Prostate gland (tissue), 2 donors: ENCODE measurements at regions not wholly inside any gene's neighbourhood (a gene's known extent, or its start where the extent isn't known, plus 50 kb on each side); places are given as distances from the start of the nearest gene placed in this dataset.

Experiments used
- DNase-seq: peaks from one replicate; pipeline ENCODE4 v3.0.0-alpha.2; 2019; ENCODE audit warnings: low spot score
- H3K27ac ChIP-seq, 2 donors: fragments of 200-600 bp; sonication (generic); 2 replicates each; pipeline ENCODE4 v1.5.1; 2017 to 2019
- H3K27me3 ChIP-seq: fragments of 200-600 bp; sonication (generic); replicated peaks from 2 replicates; pipeline ENCODE4 v1.5.1; 2019; ENCODE audit not compliant: insufficient read depth
- H3K36me3 ChIP-seq, 2 donors: fragments of 200-600 bp; sonication (generic); 1 replicate in 1 of 2; 2 replicates in 1 of 2; pipeline versions ENCODE4 v1.5.1 to v1.8.1; 2017 to 2019
- H3K4me1 ChIP-seq: fragments of 200-600 bp; sonication (generic); replicated peaks from 2 replicates; pipeline ENCODE4 v1.5.1; 2019
- H3K4me3 ChIP-seq, 2 donors: fragments of 200-600 bp; sonication (generic); 2 replicates each; pipeline ENCODE4 v1.5.1; 2017 to 2019
- H3K9me3 ChIP-seq: fragments of 200-600 bp; sonication (generic); 2 replicates; pipeline ENCODE4 v1.5.1; 2017
- CTCF ChIP-seq, 4 experiments: fragments of 200-600 bp in 2 of 4; fragments of 450-650 bp in 2 of 4; sonication (generic) in 2 of 4; IDR thresholded peaks; 1 replicate in 3 of 4; 2 replicates in 1 of 4; pipeline ENCODE4 v1.5.1; 2016 to 2019; ENCODE audit warnings: antibody characterized with exemption in 4 of 4, mild to moderate bottlenecking in 2 of 4, moderate library complexity in 2 of 4
- POLR2A ChIP-seq: fragments of 450-650 bp; IDR thresholded peaks from one replicate; pipeline ENCODE4 v1.6.1; 2016; ENCODE audit warnings: antibody characterized with exemption, mild to moderate bottlenecking
- POLR2AphosphoS5 ChIP-seq: sonication (generic); formaldehyde crosslinking; IDR thresholded peaks from one replicate; pipeline ENCODE4 v1.6.1; 2017; ENCODE audit warnings: antibody characterized with exemption
- WGBS: methylation state at CpG from one replicate; pipeline ENCODE4 v1.1.5; 2018; 5-methylcytosine and 5-hydroxymethylcytosine counted together
- intact Hi-C: fragments of 100-400 bp; cut with DNase I; formaldehyde crosslinking; loops from one replicate; pipeline ENCODE4 v1.14.2; 2022

- no peak overlapping the region for H3K27ac ChIP-seq
- no peaks in the 10 kb centered on the region for H3K36me3 ChIP-seq
- no peak for DNase-seq
- H3K4me1 ChIP-seq, result no peaks in the 10 kb centered on the region
- TF ChIP-seq POLR2AphosphoS5, result no peak
- TF ChIP-seq POLR2A, result no peak
- TF ChIP-seq CTCF (IDR thresholded peaks at IDR 0.05), result no peak
- H3K4me3 ChIP-seq, result no peak overlapping the region
- intact Hi-C loops, result no loop called here
- H3K9me3 ChIP-seq, result no peaks in the 10 kb centered on the region
- no peaks in the 10 kb centered on the region for H3K27me3 ChIP-seq
- WGBS, result 53% methylated on average over 7 of the region's 7 CpGs
Observed at GRCh38 chr2:60262178-60262577, 291.3 kb downstream of the BCL11A start.

- Histone ChIP-seq H3K9me3 (no peaks in the 10 kb centered on the region), H3K27me3 (no peaks in the 10 kb centered on the region), H3K36me3 (no peaks in the 10 kb centered on the region), H3K4me1 (no peaks in the 10 kb centered on the region), H3K27ac (no peak overlapping the region), H3K4me3 (no peak overlapping the region)
- no peak for TF ChIP-seq POLR2A
- no peak for TF ChIP-seq POLR2AphosphoS5
- TF ChIP-seq CTCF (IDR thresholded peaks at IDR 0.05), result no peak
- intact Hi-C loops, result no loop called here
- DNase-seq, result peak; percentile 52
- WGBS, result 64% methylated on average over 13 of the region's 13 CpGs
Observed at GRCh38 chr2:60260639-60261296, 292.7 kb downstream of the BCL11A start.

- Histone ChIP-seq H3K9me3 (no peaks in the 10 kb centered on the region), H3K4me1 (no peaks in the 10 kb centered on the region), H3K4me3 (no peak overlapping the region), H3K36me3 (no peaks in the 10 kb centered on the region), H3K27me3 (no peaks in the 10 kb centered on the region), H3K27ac (no peak overlapping the region)
- intact Hi-C loops, result no loop called here
- TF ChIP-seq POLR2A (no peak), POLR2AphosphoS5 (no peak), CTCF (IDR thresholded peaks at IDR 0.05) (no peak)
- 100% methylated on average over 1 of the region's 1 CpG for WGBS
- DNase-seq, result no peak
Observed at GRCh38 chr2:60259781-60260180, 293.7 kb downstream of the BCL11A start.

DNA sequence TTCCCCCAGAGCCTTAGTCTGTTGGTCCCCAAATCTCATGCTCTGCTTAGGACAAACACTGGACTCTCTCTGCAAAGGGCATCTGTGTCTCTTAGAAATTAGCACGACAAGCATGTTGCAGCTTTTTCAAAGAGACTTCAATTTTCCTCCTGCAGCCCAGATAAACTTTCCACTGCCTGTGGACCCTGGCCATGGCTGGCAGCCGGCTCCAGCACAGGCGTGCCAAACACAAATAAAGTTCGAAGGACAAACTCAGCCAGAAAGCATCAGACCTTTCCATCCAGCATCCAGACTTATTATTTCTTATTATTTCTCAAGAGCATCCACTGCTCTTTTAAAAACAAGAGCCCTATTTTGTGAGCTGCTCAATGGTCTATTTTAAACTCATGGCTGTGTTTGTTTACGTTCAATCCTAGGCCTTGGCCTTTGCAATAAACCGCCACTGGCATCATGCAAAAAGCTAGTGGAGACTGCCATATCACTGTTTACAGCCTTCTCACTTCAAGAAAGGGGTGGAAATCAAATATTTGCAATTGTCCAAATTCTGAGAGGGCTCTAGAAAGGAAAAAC, 300.8 kb downstream of the BCL11A start:
- TF ChIP-seq CTCF (IDR thresholded peaks at IDR 0.05) (no peak), POLR2A (no peak), POLR2AphosphoS5 (no peak)
- Histone ChIP-seq H3K27me3 (no peaks in the 10 kb centered on the region), H3K36me3 (no peaks in the 10 kb centered on the region), H3K4me1 (no peaks in the 10 kb centered on the region), H3K27ac (no peak overlapping the region), H3K4me3 (no peak overlapping the region), H3K9me3 (no peaks in the 10 kb centered on the region)
- 28% methylated on average over 6 of the region's 6 CpGs for WGBS
- intact Hi-C loops, result no loop called here
- no peak for DNase-seq

DNA sequence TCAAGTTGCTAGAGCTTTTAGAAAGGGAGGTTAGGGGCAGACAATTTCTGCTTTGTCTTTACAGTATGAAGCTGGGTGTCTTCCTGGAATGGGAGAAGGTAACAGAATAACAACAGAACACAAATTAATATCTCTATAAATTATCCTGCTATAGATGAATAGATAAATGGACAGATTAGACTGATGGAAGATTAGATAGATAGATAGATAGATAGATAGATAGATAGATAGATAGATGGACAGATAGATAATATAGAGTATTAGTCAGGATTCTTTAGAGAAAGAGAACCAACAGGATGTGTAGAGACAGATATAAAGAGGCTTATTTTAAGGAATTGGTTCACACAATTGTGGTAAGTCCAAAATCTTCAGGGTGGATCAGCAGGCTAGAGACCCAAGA, 302.2 kb downstream of the BCL11A start:
- no peak for DNase-seq
- no peaks in the 10 kb centered on the region for H3K9me3 ChIP-seq
- no peak overlapping the region for H3K27ac ChIP-seq
- intact Hi-C loops, result no loop called here
- H3K4me3 ChIP-seq, result no peak overlapping the region
- no peaks in the 10 kb centered on the region for H3K36me3 ChIP-seq
- H3K4me1 ChIP-seq, result no peaks in the 10 kb centered on the region
- no peak for TF ChIP-seq POLR2A
- no peak for TF ChIP-seq CTCF (IDR thresholded peaks at IDR 0.05)
- no peak for TF ChIP-seq POLR2AphosphoS5
- no peaks in the 10 kb centered on the region for H3K27me3 ChIP-seq
